SK-N-SH (cell line): ENCODE measurements at regions not wholly inside any gene's neighbourhood (a gene's known extent, or its start where the extent isn't known, plus 50 kb on each side); places are given as distances from the start of the nearest gene placed in this dataset.

Source experiments
- CTCF ChIA-PET: fragments of 300-600, 350-600 bp; formaldehyde crosslinking; extraction: SDS; loops from one replicate; lab custom pipeline; 2021; lab: Yijun Ruan, JAX
- POLR2A ChIA-PET: fragments of 350-600 bp; sonication (Branson Sonifier 250); formaldehyde crosslinking; extraction: SDS; loops from one replicate; lab custom pipeline; 2020; ENCODE audit warnings: antibody characterized with exemption, inconsistent platforms; lab: Yijun Ruan, JAX
- DNase-seq: peaks from one replicate; pipeline ENCODE4 v3.0.0; 2012
- H2AFZ ChIP-seq: fragments of 200-600 bp; sonication (generic); 2 replicates; pipeline ENCODE4 v1.8.1; 2016; ENCODE audit warnings: antibody characterized with exemption, mild to moderate bottlenecking, low read depth
- H3F3A ChIP-seq: fragments of 200-600 bp; sonication (generic); replicated peaks from 2 replicates; pipeline ENCODE3; 2016; ENCODE audit warnings: antibody characterized with exemption, mild to moderate bottlenecking; ENCODE audit not compliant: insufficient read depth
- H3K27ac ChIP-seq, 2 experiments: fragments of 200-500 bp in 1 of 2; fragments of 200-600 bp in 1 of 2; sonication (Bioruptor generic) in 1 of 2; sonication (generic), shearing (Covaris generic) in 1 of 2; 2 replicates each; pipeline versions ENCODE4 v1.5.1 to v1.6.1; 2014 to 2016; ENCODE audit warnings: low read depth in 2 of 2, inconsistent platforms in 1 of 2, low read length in 1 of 2, mild to moderate bottlenecking in 1 of 2, mixed read lengths in 1 of 2
- H3K27me3 ChIP-seq: fragments of 200-600 bp; sonication (generic), shearing (Covaris generic); 2 replicates; pipeline ENCODE4 v1.6.1; 2016; ENCODE audit warnings: mixed run types; ENCODE audit not compliant: insufficient read depth
- H3K36me3 ChIP-seq, 2 experiments: fragments of 200-500 bp in 1 of 2; fragments of 200-600 bp in 1 of 2; sonication (Bioruptor generic) in 1 of 2; sonication (generic) in 1 of 2; replicated peaks in 1 of 2; 2 replicates each; pipeline versions ENCODE3 to v1.5.1; 2014 to 2016; ENCODE audit warnings: low read length in 1 of 2, mild to moderate bottlenecking in 1 of 2; ENCODE audit not compliant: insufficient read depth in 2 of 2, control insufficient read depth in 1 of 2
- H3K4me1 ChIP-seq, 2 experiments: fragments of 200-500 bp in 1 of 2; fragments of 200-600 bp in 1 of 2; sonication (Bioruptor generic) in 1 of 2; sonication (generic), shearing (Covaris generic) in 1 of 2; 2 replicates each; pipeline versions ENCODE4 v1.5.1 to v1.6.1; 2014 to 2016; ENCODE audit warnings: low read depth in 1 of 2, low read length in 1 of 2, mixed run types in 1 of 2; ENCODE audit not compliant: insufficient read depth in 2 of 2, control insufficient read depth in 1 of 2
- H3K4me2 ChIP-seq: fragments of 200-600 bp; sonication (generic), shearing (Covaris generic); 2 replicates; pipeline ENCODE4 v1.6.1; 2017; ENCODE audit warnings: mixed run types
- H3K4me3 ChIP-seq, 2 experiments: fragments of 200-500 bp in 1 of 2; fragments of 200-600 bp in 1 of 2; sonication (Bioruptor generic) in 1 of 2; sonication (generic), shearing (Covaris generic) in 1 of 2; 2 replicates each; pipeline versions ENCODE4 v1.5.1 to v1.8.1; 2014 to 2016; ENCODE audit warnings: low read depth in 2 of 2, inconsistent platforms in 1 of 2, low read length in 1 of 2, mild to moderate bottlenecking in 1 of 2, mixed read lengths in 1 of 2, moderate library complexity in 1 of 2
- H3K79me2 ChIP-seq: fragments of 200-600 bp; sonication (generic); 2 replicates; pipeline ENCODE4 v1.8.1; 2017; ENCODE audit warnings: mild to moderate bottlenecking; ENCODE audit not compliant: insufficient read depth
- H3K9ac ChIP-seq: fragments of 200-600 bp; sonication (generic); 2 replicates; pipeline ENCODE4 v1.6.1; 2017; ENCODE audit warnings: mixed run types
- H3K9me2 ChIP-seq: fragments of 200-600 bp; sonication (generic); 2 replicates; pipeline ENCODE4 v1.6.1; 2017; ENCODE audit warnings: mixed run types
- H3K9me3 ChIP-seq: fragments of 200-600 bp; sonication (generic); 2 replicates; pipeline ENCODE4 v1.6.1; 2017; ENCODE audit warnings: mixed run types, mild to moderate bottlenecking, moderate library complexity
- H4K20me1 ChIP-seq: fragments of 200-600 bp; sonication (generic); 2 replicates; pipeline ENCODE4 v1.6.1; 2017; ENCODE audit warnings: mild to moderate bottlenecking, mixed run types; ENCODE audit not compliant: insufficient read depth
- CTCF ChIP-seq: fragments of 200-600 bp; sonication (generic); IDR thresholded peaks from 2 replicates; pipeline ENCODE4 v1.6.1; 2017; ENCODE audit warnings: antibody characterized with exemption, mild to moderate bottlenecking, moderate library complexity
- ELF1 ChIP-seq: IDR thresholded peaks from 2 replicates; pipeline ENCODE4 v1.4.0; 2012
- EZH2phosphoT487 ChIP-seq: fragments of 200-600 bp; sonication (generic); IDR thresholded peaks from 2 replicates; pipeline ENCODE4 v1.6.1; 2017; ENCODE audit warnings: low read depth, mixed run types, mild to moderate bottlenecking, antibody characterized with exemption, moderate library complexity, borderline replicate concordance
- GABPA ChIP-seq: IDR thresholded peaks from 2 replicates; pipeline ENCODE4 v1.4.0; 2012; ENCODE audit warnings: low read depth, mild to moderate bottlenecking
- GATA2 ChIP-seq: sonication (generic); formaldehyde crosslinking; IDR thresholded peaks from 2 replicates; pipeline ENCODE4 v1.5.0; 2020; ENCODE audit warnings: mild to moderate bottlenecking, missing genetic modification reagents
- JUND ChIP-seq: IDR thresholded peaks from 2 replicates; pipeline ENCODE4 v1.4.0; 2012
- MAX ChIP-seq: IDR thresholded peaks from 2 replicates; pipeline ENCODE4 v1.4.0; 2012; ENCODE audit warnings: low read depth
- MEF2A ChIP-seq: IDR thresholded peaks from 2 replicates; pipeline ENCODE4 v1.4.0; 2012; ENCODE audit warnings: low read depth, borderline replicate concordance
- MXI1 ChIP-seq: IDR thresholded peaks from 2 replicates; pipeline ENCODE4 v1.6.1; 2012; ENCODE audit warnings: mild to moderate bottlenecking, low read depth, low read length, improper control_type of control experiment
- RAD21 ChIP-seq: IDR thresholded peaks from 2 replicates; pipeline ENCODE4 v1.6.1; 2012; ENCODE audit warnings: mild to moderate bottlenecking, low read length
- REST ChIP-seq: IDR thresholded peaks from 2 replicates; pipeline ENCODE4 v1.6.1; 2012; ENCODE audit warnings: mild to moderate bottlenecking, low read depth, low read length, moderate library complexity
- RFX5 ChIP-seq: IDR thresholded peaks from 2 replicates; pipeline ENCODE4 v1.6.1; 2012; ENCODE audit warnings: mild to moderate bottlenecking, improper control_type of control experiment, low read length
- RXRA ChIP-seq: IDR thresholded peaks from 2 replicates; pipeline ENCODE4 v1.4.0; 2012; ENCODE audit warnings: low read depth, mild to moderate bottlenecking, borderline replicate concordance
- SIN3A ChIP-seq: IDR thresholded peaks from 2 replicates; pipeline ENCODE4 v1.6.1; 2012; ENCODE audit warnings: low read depth, mild to moderate bottlenecking, low read length, moderate library complexity, borderline replicate concordance
- TEAD4 ChIP-seq: IDR thresholded peaks from 2 replicates; pipeline ENCODE4 v1.4.0; 2012; ENCODE audit warnings: mild to moderate bottlenecking, borderline replicate concordance; ENCODE audit not compliant: insufficient read depth
- USF1 ChIP-seq: IDR thresholded peaks from 2 replicates; pipeline ENCODE4 v1.4.0; 2012; ENCODE audit warnings: low read depth, borderline replicate concordance
- USF2 ChIP-seq: fragments of 150-350 bp; IDR thresholded peaks from 2 replicates; pipeline ENCODE4 v1.6.1; 2017; ENCODE audit warnings: antibody characterized with exemption, low read length, low read depth, borderline replicate concordance
- YY1 ChIP-seq: IDR thresholded peaks from 2 replicates; pipeline ENCODE4 v1.4.0; 2012; ENCODE audit warnings: low read depth, mild to moderate bottlenecking
- WGBS: methylation state at CpG from one replicate; pipeline ENCODE4 v1.1.6; 2017; ENCODE audit warnings: low lambda C conversion rate; 5-methylcytosine and 5-hydroxymethylcytosine counted together

GRCh38 chr4:181146051-181146450 lies 1097.2 kb upstream of the TENM3 start:
- no peaks in the 10 kb centered on the region for H3K79me2 ChIP-seq
- peaks cover 0 to 12% of the 10 kb centered on the region in 2 experiments; a peak in 2 of 4 replicates for H3K4me1 ChIP-seq
- TF ChIP-seq ELF1 (no peak), RFX5 (no peak), MEF2A (no peak), YY1 (no peak), USF1 (no peak), SIN3A (no peak), MXI1 (no peak), RXRA (no peak), JUND (no peak), GATA2 (CRISPR knock-in tag) (no peak), TEAD4 (no peak), USF2 (no peak), REST (no peak), EZH2phosphoT487 (no peak), CTCF (no peak), MAX (no peak), RAD21 (no peak), GABPA (no peak)
- H3K4me2 ChIP-seq: no peak overlapping the region
- 72% methylated on average over 1 of the region's 1 CpG for WGBS
- H4K20me1 ChIP-seq: no peaks in the 10 kb centered on the region
- ChIA-PET CTCF (interaction anchor here (0.6 to 6.3 kb wide), 6 partner anchors 318 to 1779 kb away, joined by 3 to 96 read pairs (median 4); no protein-coding TSS in a partner anchor), POLR2A (no interaction called here)
- no peak overlapping the region for H3K27ac ChIP-seq
- H2AFZ ChIP-seq: no peak overlapping the region
- no peaks in the 10 kb centered on the region for H3K9me2 ChIP-seq
- DNase-seq: no peak
- H3F3A ChIP-seq: no peaks in the 10 kb centered on the region
- no peaks in the 10 kb centered on the region for H3K27me3 ChIP-seq
- no peak overlapping the region for H3K9ac ChIP-seq
- H3K36me3 ChIP-seq: no peaks in the 10 kb centered on the region
- no peak overlapping the region for H3K4me3 ChIP-seq
- no peaks in the 10 kb centered on the region for H3K9me3 ChIP-seq
